Motor neuron (in vitro differentiated cells): ENCODE measurements at regions not wholly inside any gene's neighbourhood (a gene's known extent, or its start where the extent isn't known, plus 50 kb on each side); places are given as distances from the start of the nearest gene placed in this dataset.
"Not testable (repeated sequence)": the region's sequence is repeated elsewhere in the genome, so short reads cannot be mapped to it uniquely, and the experiment has no call there.

Source experiments
- ATAC-seq, 8 experiments: fragments of 200-7000 bp; cut with Tn5 transposase; replicated peaks in 6 of 8; 2 replicates each; pipeline ENCODE4 v1.8.0; 2021; ENCODE audit warnings: mild to moderate bottlenecking in 8 of 8, moderate library complexity in 8 of 8
- H3K27ac ChIP-seq, 2 donors: fragments of 250-450 bp; sonication (Bioruptor Pico); 2 replicates each; pipeline ENCODE4 v1.9.0; 2021; ENCODE audit warnings: antibody characterized with exemption in 2 of 2, mild to moderate bottlenecking in 2 of 2, moderate library complexity in 1 of 2
- H3K4me1 ChIP-seq, 2 donors: fragments of 250-450 bp; sonication (Bioruptor Pico); replicated peaks in 1 of 2; 2 replicates each; pipeline ENCODE4 v1.6.1; 2021; ENCODE audit warnings: antibody characterized with exemption in 2 of 2, mild to moderate bottlenecking in 2 of 2, moderate library complexity in 1 of 2
- H3K4me3 ChIP-seq, 5 donors: fragments of 250-450 bp; sonication (Bioruptor Pico); 2 replicates each; pipeline ENCODE4 v1.9.0; 2021; ENCODE audit warnings: antibody characterized with exemption in 5 of 5, mild to moderate bottlenecking in 5 of 5, moderate library complexity in 4 of 5
- WGBS, 10 experiments: fragments of 450-650 bp; shearing (Covaris generic); methylation state at CpG; one replicate each; pipeline ENCODE4 v1.0.0; 2022; 5-methylcytosine and 5-hydroxymethylcytosine counted together
- in situ Hi-C, 9 experiments: fragments of 400-800 bp; cut with MboI; loops; one replicate each; pipeline ENCODE4 v1.15.0; 2021; ENCODE audit warnings: low sequenced_read_pairs in 9 of 9, low pct_unique_long_range_greater_than_20kb in 2 of 9; ENCODE audit not compliant: unreplicated experiment in 9 of 9

GRCh38 chr10:3877211-3878000 is 92.4 kb upstream of the KLF6 start:
- 50 to 100% (median 69%) methylated on average over 1 to 4 of the region's 4 CpGs for WGBS, 10 experiments
- no peak overlapping the region for H3K4me3 ChIP-seq
- in situ Hi-C loops, result no loop called here
- H3K27ac ChIP-seq, result no peak overlapping the region
- ATAC-seq, result peak in 1 of 8 experiments; percentile 88
- peaks cover 25 to 30% of the 10 kb centered on the region in 2 donors for H3K4me1 ChIP-seq

GRCh38 chr10:3876350-3876962 is 91.4 kb upstream of the KLF6 start:
- in situ Hi-C loops, result no loop called here

GRCh38 chr10:3875842-3876235 is 90.8 kb upstream of the KLF6 start:
- Histone ChIP-seq H3K27ac (no peak overlapping the region), H3K4me1 (peaks cover 35 to 38% of the 10 kb centered on the region in 2 donors), H3K4me3 (no peak overlapping the region)
- in situ Hi-C loops, result no loop called here
- WGBS, 10 experiments, result 78 to 100% (median 87%) methylated on average over 2 to 3 of the region's 3 CpGs; no CpG with 5 or more reads in 4 of the 10 experiments
- no peak for ATAC-seq

More at GRCh38 chr10:3876350-3876962, 91.4 kb upstream of the KLF6 start:
- WGBS, 10 experiments, result 60 to 100% (median 93%) methylated on average over 1 to 7 of the region's 8 CpGs; no CpG with 5 or more reads in 2 of the 10 experiments
- H3K27ac ChIP-seq, result no peak overlapping the region
- ATAC-seq, result no peak
- peaks cover 32 to 35% of the 10 kb centered on the region in 2 donors for H3K4me1 ChIP-seq
- H3K4me3 ChIP-seq, result no peak overlapping the region

- Histone ChIP-seq H3K4me3 (no peak overlapping the region), H3K4me1 (peaks cover 35 to 38% of the 10 kb centered on the region in 2 donors), H3K27ac (no peak overlapping the region)
- in situ Hi-C loops, result no loop called here
- peak in 2 of 8 experiments; percentile 17 to 39 for ATAC-seq
- 78 to 100% (median 92%) methylated on average over 1 to 5 of the region's 6 CpGs; no CpG with 5 or more reads in 3 of the 10 experiments for WGBS, 10 experiments
Observed at GRCh38 chr10:3874990-3875841, 90.2 kb upstream of the KLF6 start.

GRCh38 chr10:3874610-3874989 is 89.6 kb upstream of the KLF6 start:
- Histone ChIP-seq H3K27ac (peak overlapping the region in 1 of 2 donors; percentile 65), H3K4me1 (peaks cover 35 to 38% of the 10 kb centered on the region in 2 donors)
- in situ Hi-C loops, ATAC-seq, H3K4me3 ChIP-seq: not testable (repeated sequence)
- WGBS, 10 experiments, result 53 to 100% (median 78%) methylated on average over 1 to 4 of the region's 4 CpGs

GRCh38 chr10:3873728-3874461 is 88.9 kb upstream of the KLF6 start:
- ATAC-seq, result peak; percentile 68 to 91 (median 82)
- no peak overlapping the region for H3K4me3 ChIP-seq
- in situ Hi-C loops, result no loop called here
- peak overlapping the region in 1 of 2 donors; percentile 65 for H3K27ac ChIP-seq
- peaks cover 35 to 38% of the 10 kb centered on the region in 2 donors for H3K4me1 ChIP-seq
- WGBS, 10 experiments, result 0 to 54% (median 37%) methylated on average over 1 to 7 of the region's 7 CpGs

DNA sequence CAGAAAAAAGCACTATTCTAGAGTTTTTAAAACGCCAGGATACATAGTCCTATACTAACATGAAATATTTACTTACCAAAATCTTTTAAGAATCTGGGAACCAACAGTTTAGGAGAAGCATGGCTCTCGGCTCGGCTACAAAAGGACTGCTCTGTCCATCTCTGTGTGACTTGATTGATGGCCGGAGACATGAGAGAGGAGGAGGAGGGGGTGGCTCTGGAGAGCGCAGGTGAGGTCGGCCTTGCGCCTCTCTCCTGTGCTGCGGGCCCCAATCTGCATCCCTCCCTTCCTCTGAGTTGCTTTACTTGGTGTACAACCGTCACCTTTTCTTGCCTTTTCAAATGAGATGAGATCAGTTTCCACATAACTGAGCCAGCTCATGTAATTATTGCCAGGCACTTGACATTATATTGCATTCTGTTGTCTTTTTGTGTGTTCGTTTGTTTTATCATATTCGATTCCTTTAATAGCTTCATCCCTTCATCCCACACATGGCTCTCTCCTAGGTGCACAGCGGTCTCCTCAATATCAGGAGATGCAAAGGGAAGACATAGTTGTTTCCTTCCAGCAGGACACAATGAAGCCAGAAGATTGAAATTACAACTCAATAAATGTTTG is 87.8 kb upstream of the KLF6 start:
- in situ Hi-C loops, result no loop called here
- H3K27ac ChIP-seq, result peak overlapping the region in 1 of 2 donors; percentile 11
- 22 to 83% (median 64%) methylated on average over 2 to 10 of the region's 12 CpGs for WGBS, 10 experiments
- peak in 4 of 8 experiments; percentile 16 to 65 (median 38) for ATAC-seq
- H3K4me3 ChIP-seq, result no peak overlapping the region
- H3K4me1 ChIP-seq, result peaks cover 35 to 38% of the 10 kb centered on the region in 2 donors

- WGBS, 10 experiments, result 17 to 100% (median 93%) methylated on average over 1 to 4 of the region's 6 CpGs; no CpG with 5 or more reads in 2 of the 10 experiments
- in situ Hi-C loops, result no loop called here
- peaks cover 32 to 35% of the 10 kb centered on the region in 2 donors for H3K4me1 ChIP-seq
- H3K4me3 ChIP-seq, result no peak overlapping the region
- no peak overlapping the region for H3K27ac ChIP-seq
- ATAC-seq, result no peak
Observed at GRCh38 chr10:3871424-3871996, 86.5 kb upstream of the KLF6 start.

- no peak overlapping the region for H3K4me3 ChIP-seq
- H3K4me1 ChIP-seq, result peaks cover 23 to 24% of the 10 kb centered on the region in 2 donors
- no peak overlapping the region for H3K27ac ChIP-seq
- in situ Hi-C loops, result no loop called here
- ATAC-seq, result no peak
Observed at GRCh38 chr10:3869036-3869435, 84.0 kb upstream of the KLF6 start.

GRCh38 chr10:3868271-3868664 is 83.3 kb upstream of the KLF6 start:
- peaks cover 17% of the 10 kb centered on the region in 2 donors for H3K4me1 ChIP-seq
- in situ Hi-C loops, result no loop called here
- H3K4me3 ChIP-seq, result no peak overlapping the region
- ATAC-seq, result no peak
- no peak overlapping the region for H3K27ac ChIP-seq
- WGBS, 10 experiments, result 67 to 100% (median 91%) methylated on average over 1 to 4 of the region's 6 CpGs; no CpG with 5 or more reads in 1 of the 10 experiments

DNA sequence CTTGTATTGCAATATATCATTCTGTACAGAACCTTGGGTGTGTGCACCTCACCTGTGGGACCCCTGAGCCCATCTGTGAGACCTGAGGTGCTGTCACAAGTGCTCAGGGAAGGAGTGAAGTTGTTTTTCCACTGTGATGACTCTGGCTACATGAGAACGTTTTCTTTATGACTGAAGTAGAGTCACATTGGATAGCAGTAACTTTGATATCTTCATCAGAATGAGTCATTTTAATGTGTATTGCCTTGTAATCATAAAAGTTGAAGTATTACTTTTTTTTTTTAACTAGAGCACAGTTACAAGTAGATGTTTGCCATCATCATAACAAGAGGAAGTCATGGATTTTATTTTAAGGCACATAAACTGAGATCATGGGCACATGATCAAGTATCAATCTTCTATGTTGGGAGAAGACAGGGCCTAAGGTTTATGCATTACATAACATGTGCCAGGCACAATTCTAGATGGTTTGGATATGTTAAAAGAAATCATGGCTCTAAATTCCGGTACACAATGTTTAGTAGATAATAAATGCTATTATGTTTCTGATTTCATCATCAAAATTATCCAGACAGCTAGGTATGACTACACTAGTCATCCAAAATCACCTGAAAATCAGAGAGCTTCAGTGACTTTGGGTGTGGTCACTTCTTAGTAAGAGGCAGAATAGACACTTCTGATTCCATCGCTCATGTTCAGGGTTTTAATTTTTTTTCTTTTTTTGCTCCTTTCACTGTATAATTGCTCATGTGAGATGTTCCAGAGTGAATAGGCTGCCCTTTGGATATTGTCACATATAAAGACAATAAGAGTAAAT is 82.7 kb upstream of the KLF6 start:
- no peak overlapping the region for H3K4me3 ChIP-seq
- no peak overlapping the region for H3K27ac ChIP-seq
- peak in 4 of 8 experiments; percentile 22 to 54 (median 33) for ATAC-seq
- peaks cover 11 to 12% of the 10 kb centered on the region in 2 donors for H3K4me1 ChIP-seq
- WGBS, 10 experiments, result 67 to 100% (median 83%) methylated on average over 1 to 3 of the region's 3 CpGs; no CpG with 5 or more reads in 1 of the 10 experiments
- in situ Hi-C loops, result no loop called here
